ENCODE measurements at regions not wholly inside any gene's neighbourhood (a gene's known extent, or its start where the extent isn't known, plus 50 kb on each side); places are given as distances from the start of the nearest gene placed in this dataset.

DNA sequence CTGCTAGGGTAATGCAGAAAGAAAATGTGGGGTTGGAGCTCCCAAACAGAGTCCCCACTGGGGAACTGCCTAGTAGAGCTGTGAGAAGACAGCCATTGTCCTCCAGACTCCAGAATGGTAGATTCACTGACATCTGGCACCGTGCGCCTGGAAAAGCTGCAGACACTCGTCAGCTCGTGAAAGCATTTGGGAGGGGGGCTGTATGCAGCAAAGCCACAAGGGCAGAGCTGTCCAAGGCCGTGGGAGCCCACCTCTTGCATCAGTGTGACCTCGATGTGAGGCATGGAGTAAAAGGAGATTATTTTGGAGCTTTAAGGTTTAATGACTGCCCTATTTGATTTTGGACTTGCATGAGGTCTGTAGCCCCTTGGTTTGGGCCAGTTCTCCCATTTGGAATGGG lies 242.9 kb downstream of the VGLL3 start:
- POLR2A ChIA-PET (ENCODE audit: low non-redundant PET), result no interaction called here
- CTCF ChIA-PET, result no interaction called here

GRCh38 chr3:86744051-86744450 lies 246.9 kb downstream of the VGLL3 start:
- H3K4me1 ChIP-seq (ENCODE audit: insufficient read depth, low read length, poor library complexity, severe bottlenecking), result no peaks in the 10 kb centered on the region
- H3K27me3 ChIP-seq (replicated peaks; ENCODE audit: insufficient read depth, low read depth, low read length, poor library complexity), result no peaks in the 10 kb centered on the region
- H3K9me3 ChIP-seq (ENCODE audit: low read depth, low read length, poor library complexity, severe bottlenecking), result no peaks in the 10 kb centered on the region
- no peak overlapping the region for H3K4me3 ChIP-seq (ENCODE audit: low read depth, low read length, poor library complexity, severe bottlenecking)
- TF ChIP-seq CTCF (conservative IDR thresholded peaks at IDR 0.05; ENCODE audit: low read depth, low read length), result no peak
- TF ChIP-seq EZH2 (IDR thresholded peaks at IDR 0.05; ENCODE audit: borderline replicate concordance, low read depth, low read length, poor library complexity, severe bottlenecking), result no peak
- H3K36me3 ChIP-seq (ENCODE audit: insufficient read depth, low read length, poor library complexity, severe bottlenecking), result no peaks in the 10 kb centered on the region
- no peak overlapping the region for H3K27ac ChIP-seq (ENCODE audit: low read depth, low read length, poor library complexity, severe bottlenecking)
- ChIA-PET POLR2A (ENCODE audit: low non-redundant PET) (no interaction called here), CTCF (no interaction called here)
- intact Hi-C loops (cut with micrococcal nuclease; ENCODE audit: unreplicated experiment), result no loop called here
- BruUV-seq (replicated peaks), result no TSS peak
- DNase-seq (ENCODE audit: low spot score), result no peak

More for the DNA sequence above, 242.9 kb downstream of the VGLL3 start:
- Histone ChIP-seq H3K4me3 (ENCODE audit: low read depth, low read length, poor library complexity, severe bottlenecking) (no peak overlapping the region), H3K27me3 (replicated peaks; ENCODE audit: insufficient read depth, low read depth, low read length, poor library complexity) (no peaks in the 10 kb centered on the region), H3K36me3 (ENCODE audit: insufficient read depth, low read length, poor library complexity, severe bottlenecking) (no peaks in the 10 kb centered on the region), H3K9me3 (ENCODE audit: low read depth, low read length, poor library complexity, severe bottlenecking) (no peaks in the 10 kb centered on the region), H3K27ac (ENCODE audit: low read depth, low read length, poor library complexity, severe bottlenecking) (no peak overlapping the region), H3K4me1 (ENCODE audit: insufficient read depth, low read length, poor library complexity, severe bottlenecking) (no peaks in the 10 kb centered on the region)
- intact Hi-C loops (cut with micrococcal nuclease; ENCODE audit: unreplicated experiment), result no loop called here
- TF ChIP-seq CTCF (conservative IDR thresholded peaks at IDR 0.05; ENCODE audit: low read depth, low read length) (no peak), EZH2 (IDR thresholded peaks at IDR 0.05; ENCODE audit: borderline replicate concordance, low read depth, low read length, poor library complexity, severe bottlenecking) (no peak)
- no TSS peak for BruUV-seq (replicated peaks)
- no peak for DNase-seq (ENCODE audit: low spot score)

GRCh38 chr3:86743233-86743632 lies 247.7 kb downstream of the VGLL3 start:
- POLR2A ChIA-PET (ENCODE audit: low non-redundant PET), result no interaction called here

More at GRCh38 chr3:86743233-86743632, 247.7 kb downstream of the VGLL3 start:
- no peak overlapping the region for H3K27ac ChIP-seq (ENCODE audit: low read depth, low read length, poor library complexity, severe bottlenecking)
- intact Hi-C loops (cut with micrococcal nuclease; ENCODE audit: unreplicated experiment), result no loop called here
- H3K4me1 ChIP-seq (ENCODE audit: insufficient read depth, low read length, poor library complexity, severe bottlenecking), result no peaks in the 10 kb centered on the region
- CTCF ChIA-PET, result no interaction called here
- H3K9me3 ChIP-seq (ENCODE audit: low read depth, low read length, poor library complexity, severe bottlenecking), result no peaks in the 10 kb centered on the region
- no peak for DNase-seq (ENCODE audit: low spot score)
- H3K4me3 ChIP-seq (ENCODE audit: low read depth, low read length, poor library complexity, severe bottlenecking), result no peak overlapping the region
- H3K27me3 ChIP-seq (replicated peaks; ENCODE audit: insufficient read depth, low read depth, low read length, poor library complexity), result no peaks in the 10 kb centered on the region
- no TSS peak for BruUV-seq (replicated peaks)
- H3K36me3 ChIP-seq (ENCODE audit: insufficient read depth, low read length, poor library complexity, severe bottlenecking), result no peaks in the 10 kb centered on the region
- TF ChIP-seq EZH2 (IDR thresholded peaks at IDR 0.05; ENCODE audit: borderline replicate concordance, low read depth, low read length, poor library complexity, severe bottlenecking), result no peak
- no peak for TF ChIP-seq CTCF (conservative IDR thresholded peaks at IDR 0.05; ENCODE audit: low read depth, low read length)
